ENCODE measurements at regions not wholly inside any gene's neighbourhood (a gene's known extent, or its start where the extent isn't known, plus 50 kb on each side); places are given as distances from the start of the nearest gene placed in this dataset.

GRCh38 chr4:160026721-160027120 is 923.8 kb downstream of the RAPGEF2 start:
- Histone ChIP-seq H3K27ac (ENCODE audit: low read depth, low read length) (no peak overlapping the region), H3K9me3 (ENCODE audit: low read length) (no peaks in the 10 kb centered on the region), H3K27me3 (ENCODE audit: insufficient read depth, low read length, poor library complexity, severe bottlenecking) (no peaks in the 10 kb centered on the region), H3K4me1 (ENCODE audit: insufficient read depth, low read length) (no peaks in the 10 kb centered on the region), H3K36me3 (ENCODE audit: insufficient read depth, low read length) (no peaks in the 10 kb centered on the region), H3K4me3 (ENCODE audit: low read length) (no peak overlapping the region)
- POLR2A ChIA-PET: no interaction called here
- H3K4me1 Mint-ChIP-seq: no peaks in the 10 kb centered on the region
- peaks cover 1 to 12% (median 5%) of the 10 kb centered on the region in 5 donors for H3K9me3 Mint-ChIP-seq
- H3K27me3 Mint-ChIP-seq: no peaks in the 10 kb centered on the region
- H3K36me3 Mint-ChIP-seq: no peaks in the 10 kb centered on the region
- no peak overlapping the region for H3K4me3 Mint-ChIP-seq
- H3K27ac Mint-ChIP-seq: no peak overlapping the region
- DNase-seq: no peak
- CTCF ChIA-PET: no interaction called here

- Histone ChIP-seq H3K27ac (ENCODE audit: low read depth, low read length) (no peak overlapping the region), H3K4me3 (ENCODE audit: low read length) (no peak overlapping the region), H3K4me1 (ENCODE audit: insufficient read depth, low read length) (no peaks in the 10 kb centered on the region), H3K27me3 (ENCODE audit: insufficient read depth, low read length, poor library complexity, severe bottlenecking) (no peaks in the 10 kb centered on the region), H3K36me3 (ENCODE audit: insufficient read depth, low read length) (no peaks in the 10 kb centered on the region), H3K9me3 (ENCODE audit: low read length) (no peaks in the 10 kb centered on the region)
- ChIA-PET CTCF (no interaction called here), POLR2A (no interaction called here)
- Mint-ChIP-seq H3K27me3 (no peaks in the 10 kb centered on the region), H3K27ac (no peak overlapping the region), H3K4me1 (no peaks in the 10 kb centered on the region), H3K9me3 (peaks cover 0 to 11% (median 3%) of the 10 kb centered on the region in 5 donors), H3K4me3 (no peak overlapping the region), H3K36me3 (no peaks in the 10 kb centered on the region)
- DNase-seq: no peak
Observed at GRCh38 chr4:160034501-160034900, 931.6 kb downstream of the RAPGEF2 start.

- H3K27ac ChIP-seq (ENCODE audit: low read depth, low read length): no peak overlapping the region
- no peak overlapping the region for H3K4me3 ChIP-seq (ENCODE audit: low read length)
- H3K27ac Mint-ChIP-seq: no peak overlapping the region
- no peaks in the 10 kb centered on the region for H3K4me1 ChIP-seq (ENCODE audit: insufficient read depth, low read length)
- no peak for DNase-seq
- no peaks in the 10 kb centered on the region for H3K36me3 ChIP-seq (ENCODE audit: insufficient read depth, low read length)
- peaks cover 0 to 2% of the 10 kb centered on the region in 2 donors for H3K27me3 Mint-ChIP-seq
- CTCF ChIA-PET: no interaction called here
- H3K36me3 Mint-ChIP-seq: no peaks in the 10 kb centered on the region
- H3K9me3 ChIP-seq (ENCODE audit: low read length): no peaks in the 10 kb centered on the region
- H3K4me3 Mint-ChIP-seq: no peak overlapping the region
- no peaks in the 10 kb centered on the region for H3K27me3 ChIP-seq (ENCODE audit: insufficient read depth, low read length, poor library complexity, severe bottlenecking)
- POLR2A ChIA-PET: no interaction called here
- H3K9me3 Mint-ChIP-seq: peaks cover 2 to 15% (median 8%) of the 10 kb centered on the region in 5 donors
- H3K4me1 Mint-ChIP-seq: no peaks in the 10 kb centered on the region
Observed at GRCh38 chr4:160038615-160039014, 935.7 kb downstream of the RAPGEF2 start.

- POLR2A ChIA-PET: no interaction called here
Observed at GRCh38 chr4:160044693-160045092, 941.8 kb downstream of the RAPGEF2 start.

GRCh38 chr4:160082432-160083207 is 979.7 kb downstream of the RAPGEF2 start:
- Histone ChIP-seq H3K4me3 (ENCODE audit: low read length) (no peak overlapping the region), H3K36me3 (ENCODE audit: insufficient read depth, low read length) (no peaks in the 10 kb centered on the region), H3K4me1 (ENCODE audit: insufficient read depth, low read length) (no peaks in the 10 kb centered on the region), H3K9me3 (ENCODE audit: low read length) (no peaks in the 10 kb centered on the region), H3K27ac (ENCODE audit: low read depth, low read length) (no peak overlapping the region), H3K27me3 (ENCODE audit: insufficient read depth, low read length, poor library complexity, severe bottlenecking) (no peaks in the 10 kb centered on the region)
- Mint-ChIP-seq H3K4me1 (no peaks in the 10 kb centered on the region), H3K36me3 (no peaks in the 10 kb centered on the region), H3K27ac (no peak overlapping the region), H3K4me3 (no peak overlapping the region), H3K27me3 (no peaks in the 10 kb centered on the region), H3K9me3 (peaks cover 8 to 18% (median 11%) of the 10 kb centered on the region in 5 donors)
- POLR2A ChIA-PET: no interaction called here
- CTCF ChIA-PET: no interaction called here
- no peak for DNase-seq

More at GRCh38 chr4:160044693-160045092, 941.8 kb downstream of the RAPGEF2 start:
- no peaks in the 10 kb centered on the region for H3K36me3 ChIP-seq (ENCODE audit: insufficient read depth, low read length)
- no peaks in the 10 kb centered on the region for H3K27me3 ChIP-seq (ENCODE audit: insufficient read depth, low read length, poor library complexity, severe bottlenecking)
- Mint-ChIP-seq H3K9me3 (peaks cover 5 to 34% (median 12%) of the 10 kb centered on the region in 5 donors), H3K4me3 (no peak overlapping the region), H3K4me1 (no peaks in the 10 kb centered on the region), H3K27me3 (peaks cover 0 to 2% of the 10 kb centered on the region in 2 donors), H3K36me3 (no peaks in the 10 kb centered on the region), H3K27ac (no peak overlapping the region)
- H3K27ac ChIP-seq (ENCODE audit: low read depth, low read length): no peak overlapping the region
- no peaks in the 10 kb centered on the region for H3K9me3 ChIP-seq (ENCODE audit: low read length)
- no peak overlapping the region for H3K4me3 ChIP-seq (ENCODE audit: low read length)
- no peaks in the 10 kb centered on the region for H3K4me1 ChIP-seq (ENCODE audit: insufficient read depth, low read length)
- CTCF ChIA-PET: no interaction called here
- DNase-seq: no peak

- POLR2A ChIA-PET: no interaction called here
Observed at GRCh38 chr4:160091631-160092030, 988.8 kb downstream of the RAPGEF2 start.

GRCh38 chr4:160100316-160100715 is 997.4 kb downstream of the RAPGEF2 start:
- no peaks in the 10 kb centered on the region for H3K4me1 ChIP-seq (ENCODE audit: insufficient read depth, low read length)
- H3K9me3 ChIP-seq (ENCODE audit: low read length): no peaks in the 10 kb centered on the region
- POLR2A ChIA-PET: no interaction called here
- no peak overlapping the region for H3K27ac Mint-ChIP-seq
- no peak for DNase-seq
- no peak overlapping the region for H3K27ac ChIP-seq (ENCODE audit: low read depth, low read length)
- H3K4me3 ChIP-seq (ENCODE audit: low read length): no peak overlapping the region
- no peaks in the 10 kb centered on the region for H3K4me1 Mint-ChIP-seq
- H3K27me3 Mint-ChIP-seq: no peaks in the 10 kb centered on the region
- H3K9me3 Mint-ChIP-seq: peaks cover 0 to 22% (median under 1%) of the 10 kb centered on the region in 5 donors
- CTCF ChIA-PET: no interaction called here
- no peak overlapping the region for H3K4me3 Mint-ChIP-seq
- no peaks in the 10 kb centered on the region for H3K27me3 ChIP-seq (ENCODE audit: insufficient read depth, low read length, poor library complexity, severe bottlenecking)
- no peaks in the 10 kb centered on the region for H3K36me3 ChIP-seq (ENCODE audit: insufficient read depth, low read length)
- H3K36me3 Mint-ChIP-seq: no peaks in the 10 kb centered on the region

More at GRCh38 chr4:160091631-160092030, 988.8 kb downstream of the RAPGEF2 start:
- Mint-ChIP-seq H3K27me3 (no peaks in the 10 kb centered on the region), H3K9me3 (peaks cover 8 to 49% (median 9%) of the 10 kb centered on the region in 5 donors), H3K36me3 (no peaks in the 10 kb centered on the region), H3K4me3 (no peak overlapping the region), H3K4me1 (no peaks in the 10 kb centered on the region), H3K27ac (no peak overlapping the region)
- no peaks in the 10 kb centered on the region for H3K27me3 ChIP-seq (ENCODE audit: insufficient read depth, low read length, poor library complexity, severe bottlenecking)
- H3K9me3 ChIP-seq (ENCODE audit: low read length): no peaks in the 10 kb centered on the region
- DNase-seq: no peak
- H3K27ac ChIP-seq (ENCODE audit: low read depth, low read length): no peak overlapping the region
- CTCF ChIA-PET: no interaction called here
- no peaks in the 10 kb centered on the region for H3K36me3 ChIP-seq (ENCODE audit: insufficient read depth, low read length)
- no peaks in the 10 kb centered on the region for H3K4me1 ChIP-seq (ENCODE audit: insufficient read depth, low read length)
- H3K4me3 ChIP-seq (ENCODE audit: low read length): no peak overlapping the region

- no peaks in the 10 kb centered on the region for H3K27me3 ChIP-seq (ENCODE audit: insufficient read depth, low read length, poor library complexity, severe bottlenecking)
- no peak overlapping the region for H3K4me3 ChIP-seq (ENCODE audit: low read length)
- CTCF ChIA-PET: no interaction called here
- H3K27ac ChIP-seq (ENCODE audit: low read depth, low read length): no peak overlapping the region
- POLR2A ChIA-PET: no interaction called here
- H3K4me1 ChIP-seq (ENCODE audit: insufficient read depth, low read length): no peaks in the 10 kb centered on the region
- H3K9me3 ChIP-seq (ENCODE audit: low read length): no peaks in the 10 kb centered on the region
- no peak overlapping the region for H3K4me3 Mint-ChIP-seq
- H3K36me3 ChIP-seq (ENCODE audit: insufficient read depth, low read length): no peaks in the 10 kb centered on the region
- no peaks in the 10 kb centered on the region for H3K27me3 Mint-ChIP-seq
- H3K4me1 Mint-ChIP-seq: no peaks in the 10 kb centered on the region
- no peaks in the 10 kb centered on the region for H3K36me3 Mint-ChIP-seq
- no peak for DNase-seq
- peaks cover 6 to 30% (median 20%) of the 10 kb centered on the region in 5 donors for H3K9me3 Mint-ChIP-seq
- H3K27ac Mint-ChIP-seq: no peak overlapping the region
Observed at GRCh38 chr4:160110891-160111290, 1008.0 kb downstream of the RAPGEF2 start.
